Neural cell (in vitro differentiated cells): ENCODE measurements at regions not wholly inside any gene's neighbourhood (a gene's known extent, or its start where the extent isn't known, plus 50 kb on each side); places are given as distances from the start of the nearest gene placed in this dataset.

Source experiments
- EZH2 ChIP-seq: fragments of 200-600, 300-800 bp; shearing (Covaris generic), sonication (generic); IDR thresholded peaks from 2 replicates; pipeline ENCODE4 v1.6.1; 2014; ENCODE audit warnings: antibody characterized with exemption, low read length, borderline replicate concordance, mild to moderate bottlenecking; ENCODE audit not compliant: insufficient read depth, poor library complexity, severe bottlenecking
- MXI1 ChIP-seq: fragments of 450-650 bp; conservative IDR thresholded peaks from 2 replicates; pipeline ENCODE4 v1.6.1; 2014; ENCODE audit warnings: antibody characterized with exemption, mild to moderate bottlenecking; ENCODE audit not compliant: poor library complexity, severe bottlenecking
- TF ChIP-seq, protein P1 (sequence below): fragments of 450-650 bp; IDR thresholded peaks from 2 replicates; pipeline ENCODE4 v1.5.1; 2014; ENCODE audit warnings: antibody characterized with exemption, mild to moderate bottlenecking, moderate library complexity; ENCODE audit not compliant: poor library complexity, severe bottlenecking

DNA sequence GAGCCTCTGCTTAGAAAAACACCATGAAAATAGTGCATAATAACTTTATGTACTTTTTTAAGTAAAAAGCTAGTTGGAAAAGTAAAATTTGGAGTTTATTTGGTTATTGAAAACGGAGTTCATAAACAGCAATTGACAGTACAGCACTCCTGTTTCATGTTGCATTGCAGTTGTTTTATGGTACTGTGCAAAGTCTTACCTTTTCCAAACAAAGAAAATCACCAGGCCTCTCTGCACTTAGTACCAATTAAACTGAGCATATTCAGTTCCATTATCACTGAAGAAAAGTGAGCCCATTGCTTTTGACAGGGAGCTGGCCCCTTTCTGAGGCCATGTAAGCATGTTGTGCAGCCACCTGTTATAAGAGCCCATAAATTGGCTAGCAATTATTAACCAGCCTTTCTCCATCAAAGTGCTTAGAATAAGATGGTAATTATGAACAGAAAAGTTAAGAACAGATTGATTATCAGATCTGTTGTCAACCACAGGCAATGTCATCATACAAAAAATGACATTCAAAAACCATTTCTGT, 376.6 kb upstream of the EMCN start:
- TF ChIP-seq, protein P1, sequence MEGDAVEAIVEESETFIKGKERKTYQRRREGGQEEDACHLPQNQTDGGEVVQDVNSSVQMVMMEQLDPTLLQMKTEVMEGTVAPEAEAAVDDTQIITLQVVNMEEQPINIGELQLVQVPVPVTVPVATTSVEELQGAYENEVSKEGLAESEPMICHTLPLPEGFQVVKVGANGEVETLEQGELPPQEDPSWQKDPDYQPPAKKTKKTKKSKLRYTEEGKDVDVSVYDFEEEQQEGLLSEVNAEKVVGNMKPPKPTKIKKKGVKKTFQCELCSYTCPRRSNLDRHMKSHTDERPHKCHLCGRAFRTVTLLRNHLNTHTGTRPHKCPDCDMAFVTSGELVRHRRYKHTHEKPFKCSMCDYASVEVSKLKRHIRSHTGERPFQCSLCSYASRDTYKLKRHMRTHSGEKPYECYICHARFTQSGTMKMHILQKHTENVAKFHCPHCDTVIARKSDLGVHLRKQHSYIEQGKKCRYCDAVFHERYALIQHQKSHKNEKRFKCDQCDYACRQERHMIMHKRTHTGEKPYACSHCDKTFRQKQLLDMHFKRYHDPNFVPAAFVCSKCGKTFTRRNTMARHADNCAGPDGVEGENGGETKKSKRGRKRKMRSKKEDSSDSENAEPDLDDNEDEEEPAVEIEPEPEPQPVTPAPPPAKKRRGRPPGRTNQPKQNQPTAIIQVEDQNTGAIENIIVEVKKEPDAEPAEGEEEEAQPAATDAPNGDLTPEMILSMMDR = no peak
- TF ChIP-seq EZH2 (no peak), MXI1 (no peak)
